ENCODE measurements at regions not wholly inside any gene's neighbourhood (a gene's known extent, or its start where the extent isn't known, plus 50 kb on each side); places are given as distances from the start of the nearest gene placed in this dataset.
"Not testable (repeated sequence)": the region's sequence is repeated elsewhere in the genome, so short reads cannot be mapped to it uniquely, and the experiment has no call there.

DNA sequence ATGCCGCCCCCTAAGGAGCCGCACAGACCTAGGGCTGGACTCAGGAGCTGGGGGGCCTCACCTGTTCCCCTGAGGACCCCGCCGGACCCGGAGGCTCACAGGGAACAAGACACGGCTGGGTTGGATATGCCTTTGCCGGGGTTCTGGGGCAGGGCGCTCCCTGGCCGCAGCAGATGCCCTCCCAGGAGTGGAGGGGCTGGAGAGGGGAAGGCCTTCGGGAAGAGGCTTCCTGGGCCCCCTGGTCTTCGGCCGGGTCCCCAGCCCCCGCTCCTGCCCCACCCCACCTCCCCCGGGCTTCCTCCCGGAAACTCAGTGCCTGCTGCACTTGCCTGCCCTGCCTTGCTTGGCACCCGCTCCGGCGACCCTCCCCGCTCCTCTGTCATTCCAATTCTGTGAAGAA lies 91.6 kb downstream of the LACC1 start:
- H3K9me3 Mint-ChIP-seq; POLR2A ChIA-PET; H3K27ac Mint-ChIP-seq; H3K4me1 Mint-ChIP-seq; H3K4me3 Mint-ChIP-seq; DNase-seq; H3K36me3 Mint-ChIP-seq (ENCODE audit: low read depth); CTCF ChIA-PET; H3K27me3 Mint-ChIP-seq: not testable (repeated sequence)

- H3K4me1 Mint-ChIP-seq, result no peaks in the 10 kb centered on the region
- peaks cover 6% of the 10 kb centered on the region for H3K9me3 Mint-ChIP-seq
- H3K27me3 Mint-ChIP-seq, result peaks cover 2% of the 10 kb centered on the region
- H3K27ac Mint-ChIP-seq, result no peak overlapping the region
- no peaks in the 10 kb centered on the region for H3K36me3 Mint-ChIP-seq (ENCODE audit: low read depth)
- ChIA-PET CTCF (no interaction called here), POLR2A (no interaction called here)
- no peak overlapping the region for H3K4me3 Mint-ChIP-seq
- DNase-seq, result no peak
Observed at GRCh38 chr13:43977911-43978310, 98.2 kb downstream of the LACC1 start.

DNA sequence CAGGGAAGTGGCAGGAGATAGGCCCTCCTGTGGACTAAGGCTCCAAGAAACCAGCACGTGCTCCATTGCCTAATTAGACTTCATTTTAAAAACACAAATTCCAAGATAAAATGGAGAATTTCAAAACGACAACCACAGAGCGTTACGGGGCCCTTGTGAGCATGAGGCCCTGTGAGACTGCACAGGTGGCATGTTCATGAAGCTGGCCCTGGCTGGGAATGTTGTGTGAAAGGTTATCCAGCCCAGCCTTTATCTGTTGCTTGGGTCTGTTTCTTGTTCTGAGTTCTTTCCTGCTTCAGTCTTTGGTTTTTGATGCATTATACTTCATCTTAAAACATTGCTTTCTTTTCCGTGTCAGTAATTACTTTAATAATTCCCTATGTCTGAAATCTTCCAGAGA lies 99.0 kb downstream of the LACC1 start:
- Mint-ChIP-seq H3K27ac (no peak overlapping the region), H3K9me3 (peaks cover 6% of the 10 kb centered on the region), H3K36me3 (ENCODE audit: low read depth) (no peaks in the 10 kb centered on the region), H3K4me3 (no peak overlapping the region), H3K27me3 (peaks cover 2% of the 10 kb centered on the region), H3K4me1 (no peaks in the 10 kb centered on the region)
- CTCF ChIA-PET, result no interaction called here
- POLR2A ChIA-PET, result no interaction called here
- DNase-seq, result no peak

- H3K27ac Mint-ChIP-seq, result no peak overlapping the region
- H3K27me3 Mint-ChIP-seq, result peaks cover 5% of the 10 kb centered on the region
- no peak for DNase-seq
- ChIA-PET POLR2A (no interaction called here), CTCF (no interaction called here)
- no peaks in the 10 kb centered on the region for H3K4me1 Mint-ChIP-seq
- H3K9me3 Mint-ChIP-seq, result peaks cover 6% of the 10 kb centered on the region
- H3K4me3 Mint-ChIP-seq, result no peak overlapping the region
- H3K36me3 Mint-ChIP-seq (ENCODE audit: low read depth), result no peaks in the 10 kb centered on the region
Observed at GRCh38 chr13:43979492-43979891, 99.8 kb downstream of the LACC1 start.

GRCh38 chr13:43980587-43980986 lies 100.9 kb downstream of the LACC1 start:
- H3K4me1 Mint-ChIP-seq, result no peaks in the 10 kb centered on the region
- H3K9me3 Mint-ChIP-seq, result peaks cover 6% of the 10 kb centered on the region
- no peak for DNase-seq
- H3K27me3 Mint-ChIP-seq, result peaks cover 6% of the 10 kb centered on the region
- no peak overlapping the region for H3K27ac Mint-ChIP-seq
- ChIA-PET CTCF (no interaction called here), POLR2A (no interaction called here)
- no peaks in the 10 kb centered on the region for H3K36me3 Mint-ChIP-seq (ENCODE audit: low read depth)
- H3K4me3 Mint-ChIP-seq, result no peak overlapping the region

DNA sequence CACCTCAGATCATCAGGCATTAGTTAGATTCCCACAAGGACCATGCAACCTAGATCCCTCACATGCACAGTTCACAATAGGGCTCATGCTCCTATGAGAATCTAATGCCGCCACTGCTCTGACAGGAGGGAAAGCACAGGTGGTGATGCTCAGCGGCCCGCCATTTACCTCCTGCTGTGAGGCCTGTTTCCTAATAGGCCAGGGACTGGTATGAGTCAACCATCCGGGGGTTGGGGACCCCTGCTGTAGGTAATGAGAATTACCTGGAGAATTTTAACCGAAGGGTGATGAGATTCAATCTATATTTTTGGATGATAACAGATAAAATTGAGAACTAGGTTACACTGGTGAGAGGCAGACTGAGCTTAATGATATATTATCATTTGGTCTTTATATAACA lies 101.4 kb downstream of the LACC1 start:
- Mint-ChIP-seq H3K27me3 (peaks cover 6% of the 10 kb centered on the region), H3K4me3 (no peak overlapping the region), H3K9me3 (peaks cover 4% of the 10 kb centered on the region), H3K36me3 (ENCODE audit: low read depth) (no peaks in the 10 kb centered on the region), H3K27ac (no peak overlapping the region), H3K4me1 (no peaks in the 10 kb centered on the region)
- POLR2A ChIA-PET, result no interaction called here
- no peak for DNase-seq
- CTCF ChIA-PET, result no interaction called here

GRCh38 chr13:43981512-43982301 lies 102.0 kb downstream of the LACC1 start:
- no peak overlapping the region for H3K4me3 Mint-ChIP-seq
- H3K4me1 Mint-ChIP-seq, result no peaks in the 10 kb centered on the region
- ChIA-PET POLR2A (no interaction called here), CTCF (no interaction called here)
- H3K27ac Mint-ChIP-seq, result no peak overlapping the region
- H3K36me3 Mint-ChIP-seq (ENCODE audit: low read depth), result no peaks in the 10 kb centered on the region
- DNase-seq, result no peak
- no peaks in the 10 kb centered on the region for H3K9me3 Mint-ChIP-seq
- peaks cover 7% of the 10 kb centered on the region for H3K27me3 Mint-ChIP-seq

DNA sequence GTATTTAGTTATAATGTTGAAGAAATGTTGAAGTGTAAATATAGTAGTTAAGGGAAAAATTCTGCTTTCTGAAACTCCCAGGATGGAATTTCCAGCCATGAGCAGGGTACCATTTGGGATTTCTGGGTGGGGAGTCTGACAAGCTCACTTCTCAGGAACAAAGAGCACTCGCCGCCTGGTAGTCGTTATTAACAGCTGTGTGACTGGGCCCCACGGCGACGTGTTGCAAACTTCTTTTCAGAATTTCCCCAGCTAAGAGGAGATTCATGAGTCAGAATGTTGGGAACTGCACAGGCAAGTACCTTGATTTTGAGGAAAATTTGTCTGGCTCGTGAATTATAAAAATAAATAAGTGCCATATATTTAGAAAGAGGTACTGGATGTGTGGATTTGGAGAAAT lies 103.7 kb downstream of the LACC1 start:
- Mint-ChIP-seq H3K27me3 (peaks cover 10% of the 10 kb centered on the region), H3K36me3 (ENCODE audit: low read depth) (no peaks in the 10 kb centered on the region), H3K27ac (no peak overlapping the region), H3K4me3 (no peak overlapping the region), H3K9me3 (no peaks in the 10 kb centered on the region), H3K4me1 (no peaks in the 10 kb centered on the region)
- no peak for DNase-seq
- POLR2A ChIA-PET, result no interaction called here
- CTCF ChIA-PET, result no interaction called here

DNA sequence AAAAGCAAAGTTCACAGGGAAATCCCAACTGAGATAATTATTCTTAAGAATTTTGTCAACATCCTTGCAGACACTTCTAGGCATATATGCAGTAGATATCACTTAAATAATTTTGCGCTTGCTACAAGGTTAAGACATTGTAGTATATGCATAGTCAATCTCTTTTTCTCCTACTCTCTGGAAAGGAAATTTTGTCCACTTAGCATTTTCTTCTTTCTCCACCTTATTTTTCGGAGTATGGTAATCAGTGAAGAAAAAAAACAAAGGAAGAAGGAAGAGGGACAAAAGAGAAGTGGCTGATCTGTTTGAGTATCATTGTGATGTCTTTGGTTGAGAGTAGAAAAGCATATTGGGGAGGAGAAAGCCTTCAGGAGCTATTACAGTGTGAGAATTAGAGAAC lies 104.6 kb downstream of the LACC1 start:
- peaks cover 10% of the 10 kb centered on the region for H3K27me3 Mint-ChIP-seq
- ChIA-PET CTCF (no interaction called here), POLR2A (no interaction called here)
- no peaks in the 10 kb centered on the region for H3K9me3 Mint-ChIP-seq
- no peak for DNase-seq
- H3K36me3 Mint-ChIP-seq (ENCODE audit: low read depth), result no peaks in the 10 kb centered on the region
- no peaks in the 10 kb centered on the region for H3K4me1 Mint-ChIP-seq
- H3K27ac Mint-ChIP-seq, result no peak overlapping the region
- H3K4me3 Mint-ChIP-seq, result no peak overlapping the region

GRCh38 chr13:43985422-43986072 lies 105.8 kb downstream of the LACC1 start:
- Mint-ChIP-seq H3K4me1 (no peaks in the 10 kb centered on the region), H3K36me3 (ENCODE audit: low read depth) (no peaks in the 10 kb centered on the region), H3K9me3 (no peaks in the 10 kb centered on the region), H3K27me3 (peaks cover 7% of the 10 kb centered on the region), H3K27ac (no peak overlapping the region), H3K4me3 (no peak overlapping the region)
- POLR2A ChIA-PET, result no interaction called here
- CTCF ChIA-PET, result no interaction called here
- no peak for DNase-seq

- Mint-ChIP-seq H3K4me3 (no peak overlapping the region), H3K27ac (no peak overlapping the region), H3K27me3 (peaks cover 9% of the 10 kb centered on the region), H3K36me3 (ENCODE audit: low read depth) (no peaks in the 10 kb centered on the region), H3K4me1 (no peaks in the 10 kb centered on the region), H3K9me3 (no peaks in the 10 kb centered on the region)
- POLR2A ChIA-PET, result no interaction called here
- CTCF ChIA-PET, result no interaction called here
- no peak for DNase-seq
Observed at GRCh38 chr13:43986421-43986981, 106.8 kb downstream of the LACC1 start.

- H3K4me1 Mint-ChIP-seq, result no peaks in the 10 kb centered on the region
- H3K27ac Mint-ChIP-seq, result no peak overlapping the region
- H3K4me3 Mint-ChIP-seq, result no peak overlapping the region
- peaks cover 11% of the 10 kb centered on the region for H3K27me3 Mint-ChIP-seq
- no peaks in the 10 kb centered on the region for H3K9me3 Mint-ChIP-seq
- ChIA-PET CTCF (no interaction called here), POLR2A (no interaction called here)
- no peak for DNase-seq
- H3K36me3 Mint-ChIP-seq (ENCODE audit: low read depth), result no peaks in the 10 kb centered on the region
Observed at GRCh38 chr13:43988302-43988701, 108.6 kb downstream of the LACC1 start.

- Mint-ChIP-seq H3K4me3 (no peak overlapping the region), H3K27ac (no peak overlapping the region), H3K27me3 (peaks cover 7% of the 10 kb centered on the region), H3K9me3 (no peaks in the 10 kb centered on the region), H3K4me1 (no peaks in the 10 kb centered on the region), H3K36me3 (ENCODE audit: low read depth) (no peaks in the 10 kb centered on the region)
- DNase-seq, result no peak
- ChIA-PET CTCF (no interaction called here), POLR2A (no interaction called here)
Observed at GRCh38 chr13:43990021-43990420, 110.3 kb downstream of the LACC1 start.

DNA sequence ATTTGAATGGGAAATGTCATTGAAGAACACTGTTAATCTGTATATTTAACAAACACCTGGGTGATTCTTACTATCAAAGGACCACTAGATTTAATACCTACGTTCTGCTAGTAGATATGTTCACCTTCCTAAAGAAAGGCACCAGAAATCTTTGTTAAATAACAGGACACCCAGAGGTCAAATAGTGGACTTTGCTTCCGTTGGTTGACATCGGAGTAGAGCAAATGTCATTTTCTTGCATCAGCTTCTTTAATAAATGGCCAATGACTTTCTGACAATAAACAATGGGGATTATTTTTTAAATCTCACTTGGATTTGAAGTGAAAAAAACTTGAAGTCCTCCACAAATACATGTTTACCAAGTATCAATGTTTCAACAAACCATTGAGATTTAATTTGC lies 111.1 kb downstream of the LACC1 start:
- DNase-seq, result no peak
- Mint-ChIP-seq H3K4me3 (no peak overlapping the region), H3K27me3 (peaks cover 7% of the 10 kb centered on the region), H3K4me1 (no peaks in the 10 kb centered on the region), H3K9me3 (no peaks in the 10 kb centered on the region), H3K27ac (no peak overlapping the region), H3K36me3 (ENCODE audit: low read depth) (no peaks in the 10 kb centered on the region)
- ChIA-PET CTCF (no interaction called here), POLR2A (no interaction called here)

Data from activated CD4-positive, alpha-beta memory T cell treated with anti-CD3 and anti-CD28 coated beads, Interleukin-2, amount 10 ng/mL, durations not matched to agents 7 days and 5 days (primary cell).